ENCODE measurements at regions not wholly inside any gene's neighbourhood (a gene's known extent, or its start where the extent isn't known, plus 50 kb on each side); places are given as distances from the start of the nearest gene placed in this dataset.

DNA sequence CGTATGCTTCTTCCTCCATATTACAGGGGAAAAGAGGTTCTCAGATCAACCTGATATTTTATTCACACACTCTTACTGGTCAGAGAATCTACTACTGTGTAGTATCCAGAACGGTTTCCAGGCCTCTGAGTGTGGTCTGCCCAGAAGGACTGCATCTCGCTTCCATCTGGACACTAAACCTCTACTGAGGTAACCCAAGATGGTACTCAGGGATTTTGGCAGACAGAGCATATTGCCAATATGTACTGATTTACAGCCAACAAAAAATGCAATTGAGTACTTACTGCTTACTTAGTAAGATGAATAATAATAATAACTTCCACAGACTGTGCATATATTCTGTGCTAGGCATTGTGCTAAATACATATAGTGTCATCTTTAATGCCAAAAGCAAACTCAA, 55.8 kb downstream of the CYRIA start:
- Mint-ChIP-seq H3K4me1 (peaks cover 7 to 8% of the 10 kb centered on the region in 2 experiments; a peak in 2 of 4 replicates), H3K4me3 (no peak overlapping the region), H3K9me3 (no peaks in the 10 kb centered on the region; a peak in 2 of 5 replicates), H3K27me3 (ENCODE audit: low read depth) (no peaks in the 10 kb centered on the region), H3K27ac (no peak overlapping the region), H3K36me3 (ENCODE audit: insufficient read depth in 1 of 3, low read depth in 3 of 3) (no peaks in the 10 kb centered on the region)
- no peak overlapping the region for H2AK5ac ChIP-seq (ENCODE audit: insufficient read length, low read length)
- H4K91ac ChIP-seq (ENCODE audit: insufficient read length, low read depth, low read length) = no peak overlapping the region
- H2BK15ac ChIP-seq (ENCODE audit: low read depth, low read length) = no peak overlapping the region
- no CpG with 5 or more reads among the region's 3 CpGs for WGBS (ENCODE audit: extremely low coverage, insufficient read length, low lambda C conversion rate)
- H4K20me1 ChIP-seq (ENCODE audit: control insufficient read depth, insufficient read depth, insufficient read length) = no peaks in the 10 kb centered on the region
- H4K5ac ChIP-seq (ENCODE audit: insufficient read length, low read depth, low read length) = no peak overlapping the region
- H3K4me1 ChIP-seq (ENCODE audit: insufficient read depth, low read length) = no peaks in the 10 kb centered on the region
- no peak overlapping the region for H3K4ac ChIP-seq (ENCODE audit: low read depth, low read length)
- peaks cover 4% of the 10 kb centered on the region for H3K23me2 ChIP-seq (ENCODE audit: insufficient read length, low read depth, low read length, poor library complexity, severe bottlenecking)
- no peak overlapping the region for H2AFZ ChIP-seq (ENCODE audit: low read length)
- H2BK20ac ChIP-seq (ENCODE audit: low read depth, low read length, poor library complexity, severe bottlenecking) = no peak overlapping the region
- H3K79me2 ChIP-seq (ENCODE audit: insufficient read depth, low read length) = no peaks in the 10 kb centered on the region
- H3K14ac ChIP-seq (ENCODE audit: insufficient read depth, low read length) = no peak overlapping the region
- no peaks in the 10 kb centered on the region for H3K27me3 ChIP-seq (ENCODE audit: insufficient read depth, low read length)
- no peak overlapping the region for H2BK120ac ChIP-seq (ENCODE audit: low read depth, low read length, poor library complexity, severe bottlenecking)
- DNase-seq = no peak
- H3K18ac ChIP-seq (ENCODE audit: insufficient read length, low read depth, low read length) = no peak overlapping the region
- no peak overlapping the region for H4K8ac ChIP-seq (replicated peaks; ENCODE audit: insufficient read length, low read depth, low read length)
- H3K9me3 ChIP-seq (ENCODE audit: control insufficient read depth, low read depth, low read length) = no peaks in the 10 kb centered on the region
- no peak overlapping the region for H3K4me2 ChIP-seq (ENCODE audit: insufficient read depth, insufficient read length, low read length)
- H3T11ph ChIP-seq (ENCODE audit: low read length) = no peak overlapping the region
- H3K23ac ChIP-seq (ENCODE audit: insufficient read length, low read depth, low read length) = no peak overlapping the region
- no peak overlapping the region for H3K9ac ChIP-seq (ENCODE audit: extremely low read depth, insufficient read length, low read length)
- no peaks in the 10 kb centered on the region for H3K79me1 ChIP-seq (ENCODE audit: insufficient read depth, low read depth, low read length, poor library complexity, severe bottlenecking)
- H3K27ac ChIP-seq (ENCODE audit: insufficient read length, low read depth, low read length) = no peak overlapping the region
- H2BK5ac ChIP-seq (ENCODE audit: insufficient read length, low read length) = no peak overlapping the region
- no peak overlapping the region for H2BK12ac ChIP-seq (ENCODE audit: insufficient read length, low read depth, low read length)
- no peak overlapping the region for H3K56ac ChIP-seq (ENCODE audit: insufficient read length, low read depth, low read length)
- TF ChIP-seq, protein P1, sequence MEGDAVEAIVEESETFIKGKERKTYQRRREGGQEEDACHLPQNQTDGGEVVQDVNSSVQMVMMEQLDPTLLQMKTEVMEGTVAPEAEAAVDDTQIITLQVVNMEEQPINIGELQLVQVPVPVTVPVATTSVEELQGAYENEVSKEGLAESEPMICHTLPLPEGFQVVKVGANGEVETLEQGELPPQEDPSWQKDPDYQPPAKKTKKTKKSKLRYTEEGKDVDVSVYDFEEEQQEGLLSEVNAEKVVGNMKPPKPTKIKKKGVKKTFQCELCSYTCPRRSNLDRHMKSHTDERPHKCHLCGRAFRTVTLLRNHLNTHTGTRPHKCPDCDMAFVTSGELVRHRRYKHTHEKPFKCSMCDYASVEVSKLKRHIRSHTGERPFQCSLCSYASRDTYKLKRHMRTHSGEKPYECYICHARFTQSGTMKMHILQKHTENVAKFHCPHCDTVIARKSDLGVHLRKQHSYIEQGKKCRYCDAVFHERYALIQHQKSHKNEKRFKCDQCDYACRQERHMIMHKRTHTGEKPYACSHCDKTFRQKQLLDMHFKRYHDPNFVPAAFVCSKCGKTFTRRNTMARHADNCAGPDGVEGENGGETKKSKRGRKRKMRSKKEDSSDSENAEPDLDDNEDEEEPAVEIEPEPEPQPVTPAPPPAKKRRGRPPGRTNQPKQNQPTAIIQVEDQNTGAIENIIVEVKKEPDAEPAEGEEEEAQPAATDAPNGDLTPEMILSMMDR (conservative IDR thresholded peaks at IDR 0.05) = no peak

Data from H9 (cell line).